ENCODE measurements at regions not wholly inside any gene's neighbourhood (a gene's known extent, or its start where the extent isn't known, plus 50 kb on each side); places are given as distances from the start of the nearest gene placed in this dataset.
A peak's percentile ranks its signal among the peaks of the same experiment; 100 is the strongest.

DNA sequence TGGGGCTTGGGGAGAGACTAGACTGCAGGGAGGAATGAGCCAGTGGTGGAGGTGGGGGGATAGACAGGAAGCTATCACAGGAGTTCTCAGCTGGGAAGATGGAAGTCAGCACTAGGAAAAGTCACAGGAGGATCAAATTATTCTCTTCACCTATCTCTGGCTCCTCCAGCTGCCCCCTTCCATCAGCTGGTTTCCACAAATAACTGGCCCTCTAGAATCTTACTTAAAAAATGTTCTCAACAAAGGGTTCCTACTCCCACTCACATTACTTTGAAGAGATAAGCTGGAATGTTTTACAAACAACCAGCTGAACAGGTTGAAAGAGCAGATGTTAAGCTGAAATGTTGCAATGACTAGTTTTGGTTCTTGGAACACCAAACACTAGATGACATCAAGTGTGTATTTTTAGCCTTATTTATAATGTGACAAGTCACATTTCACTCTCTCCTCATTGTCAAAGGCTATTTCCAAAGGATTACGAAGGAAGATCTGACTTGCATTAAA lies 102.7 kb upstream of the AADACL2 start:
- CTCF ChIA-PET (ENCODE audit: low intra/inter-chr PET ratio, low total read pairs), result no interaction called here
- Histone ChIP-seq H3K4me2 (ENCODE audit: low read depth, low read length) (no peak overlapping the region), H3K4me3 (replicated peaks in 1 of 3; ENCODE audit: insufficient read depth in 1 of 3, low read depth in 2 of 3, low read length in 3 of 3) (no peak overlapping the region), H3K9me3 (ENCODE audit: low read length) (no peaks in the 10 kb centered on the region), H2AFZ (ENCODE audit: low read length) (no peak overlapping the region), H3K9ac (ENCODE audit: insufficient read depth, low read depth, low read length) (no peak overlapping the region), H3K4me1 (ENCODE audit: insufficient read depth, low read length) (peaks cover 27% of the 10 kb centered on the region), H3K79me2 (ENCODE audit: insufficient read depth, low read length) (no peaks in the 10 kb centered on the region), H3K27ac (ENCODE audit: extremely low read length, insufficient read depth, low read length) (no peak overlapping the region), H3K36me3 (replicated peaks in 1 of 2; ENCODE audit: control insufficient read depth in 1 of 2, insufficient read depth in 2 of 2, low read length in 2 of 2) (no peaks in the 10 kb centered on the region), H3K27me3 (ENCODE audit: control insufficient read depth in 1 of 2, insufficient read depth in 2 of 2, low read length in 2 of 2) (no peaks in the 10 kb centered on the region), H4K20me1 (ENCODE audit: insufficient read depth, low read length) (no peaks in the 10 kb centered on the region)
- intact Hi-C loops (cut with micrococcal nuclease; ENCODE audit: unreplicated experiment) (no loop called here), in situ Hi-C loops (cut with HindIII; ENCODE audit: extremely low pct_ligation_motif_present, low pct_unique_long_range_greater_than_20kb) (no loop called here)
- BruUV-seq (replicated peaks), result no TSS peak
- peak; percentile 62 for DNase-seq (ENCODE audit: low spot score)
- FAIRE-seq, result peak; percentile 8
- 4% methylated on average over 1 of the region's 1 CpG for WGBS (ENCODE audit: low lambda C conversion rate)
- POLR2A ChIA-PET, result interaction anchor here (1.4 kb wide), 1 partner anchor 185 kb away, joined by 3 read pairs; no protein-coding TSS in a partner anchor
- ATAC-seq, result peak; percentile 71; the same call in 2 of the 3 replicates
- TF ChIP-seq KDM1A (CRISPR knock-in tag; IDR thresholded peaks at IDR 0.05), result no peak
- TF ChIP-seq SOX5 (CRISPR knock-in tag; IDR thresholded peaks at IDR 0.05; ENCODE audit: borderline replicate concordance), result peak; percentile 64; the same call in 1 of the 2 replicates
- peak; percentile 30; the same call in 1 of the 2 replicates for TF ChIP-seq THAP11 (CRISPR knock-in tag; IDR thresholded peaks at IDR 0.05)
- no peak for TF ChIP-seq SMARCC2 (IDR thresholded peaks at IDR 0.05)
- TF ChIP-seq KLF16 (CRISPR knock-in tag; IDR thresholded peaks at IDR 0.05), result 0 out of 4 replicates have a peak, but pooled peaks of 1 of the 2 experiments have one; percentile 27
- TF ChIP-seq SOX13 (IDR thresholded peaks at IDR 0.05), result no peak
- TF ChIP-seq SOX13 (CRISPR knock-in tag; conservative IDR thresholded peaks at IDR 0.05 in 1 of 2, IDR thresholded peaks at IDR 0.05 in 1 of 2), result peak in 1 of 2 experiments; percentile 83; a peak in 2 of 4 replicates
- TF ChIP-seq, protein P1, sequence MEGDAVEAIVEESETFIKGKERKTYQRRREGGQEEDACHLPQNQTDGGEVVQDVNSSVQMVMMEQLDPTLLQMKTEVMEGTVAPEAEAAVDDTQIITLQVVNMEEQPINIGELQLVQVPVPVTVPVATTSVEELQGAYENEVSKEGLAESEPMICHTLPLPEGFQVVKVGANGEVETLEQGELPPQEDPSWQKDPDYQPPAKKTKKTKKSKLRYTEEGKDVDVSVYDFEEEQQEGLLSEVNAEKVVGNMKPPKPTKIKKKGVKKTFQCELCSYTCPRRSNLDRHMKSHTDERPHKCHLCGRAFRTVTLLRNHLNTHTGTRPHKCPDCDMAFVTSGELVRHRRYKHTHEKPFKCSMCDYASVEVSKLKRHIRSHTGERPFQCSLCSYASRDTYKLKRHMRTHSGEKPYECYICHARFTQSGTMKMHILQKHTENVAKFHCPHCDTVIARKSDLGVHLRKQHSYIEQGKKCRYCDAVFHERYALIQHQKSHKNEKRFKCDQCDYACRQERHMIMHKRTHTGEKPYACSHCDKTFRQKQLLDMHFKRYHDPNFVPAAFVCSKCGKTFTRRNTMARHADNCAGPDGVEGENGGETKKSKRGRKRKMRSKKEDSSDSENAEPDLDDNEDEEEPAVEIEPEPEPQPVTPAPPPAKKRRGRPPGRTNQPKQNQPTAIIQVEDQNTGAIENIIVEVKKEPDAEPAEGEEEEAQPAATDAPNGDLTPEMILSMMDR (CRISPR knock-in tag; IDR thresholded peaks at IDR 0.05), result no peak
- no peak for TF ChIP-seq KDM4B (CRISPR knock-in tag; IDR thresholded peaks at IDR 0.05)
- TF ChIP-seq BCL6 (CRISPR knock-in tag; IDR thresholded peaks at IDR 0.05), result peak; percentile 80
- TF ChIP-seq, protein P2, sequence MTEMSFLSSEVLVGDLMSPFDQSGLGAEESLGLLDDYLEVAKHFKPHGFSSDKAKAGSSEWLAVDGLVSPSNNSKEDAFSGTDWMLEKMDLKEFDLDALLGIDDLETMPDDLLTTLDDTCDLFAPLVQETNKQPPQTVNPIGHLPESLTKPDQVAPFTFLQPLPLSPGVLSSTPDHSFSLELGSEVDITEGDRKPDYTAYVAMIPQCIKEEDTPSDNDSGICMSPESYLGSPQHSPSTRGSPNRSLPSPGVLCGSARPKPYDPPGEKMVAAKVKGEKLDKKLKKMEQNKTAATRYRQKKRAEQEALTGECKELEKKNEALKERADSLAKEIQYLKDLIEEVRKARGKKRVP (CRISPR knock-in tag; IDR thresholded peaks at IDR 0.05), result peak in 1 of 2 experiments; percentile 68; a peak in 2 of 4 replicates
- 0 out of 2 replicates have a peak, but pooled peaks have one; percentile 14 for TF ChIP-seq FOXO1 (CRISPR knock-in tag; IDR thresholded peaks at IDR 0.05)
- peak; percentile 16 for TF ChIP-seq TEAD3 (CRISPR knock-in tag; optimal IDR thresholded peaks at IDR 0.05; ENCODE audit: borderline replicate concordance)
- TF ChIP-seq MED1 (CRISPR knock-in tag; IDR thresholded peaks at IDR 0.05), result 0 out of 2 replicates have a peak, but pooled peaks have one; percentile 25
- TF ChIP-seq ZMYM4 (CRISPR knock-in tag; IDR thresholded peaks at IDR 0.05), result 0 out of 2 replicates have a peak, but pooled peaks have one; percentile 23
- TF ChIP-seq ZNF343 (CRISPR knock-in tag; IDR thresholded peaks at IDR 0.05), result no peak
- TF ChIP-seq HDAC2 (CRISPR knock-in tag; IDR thresholded peaks at IDR 0.05), result 0 out of 2 replicates have a peak, but pooled peaks have one; percentile 24
- TF ChIP-seq ZNF382 (CRISPR knock-in tag; IDR thresholded peaks at IDR 0.05; ENCODE audit: borderline replicate concordance), result no peak
- TF ChIP-seq FOXA3 (CRISPR knock-in tag; IDR thresholded peaks at IDR 0.05), result peak; percentile 70; the same call in 1 of the 2 replicates
- TF ChIP-seq, protein P3, sequence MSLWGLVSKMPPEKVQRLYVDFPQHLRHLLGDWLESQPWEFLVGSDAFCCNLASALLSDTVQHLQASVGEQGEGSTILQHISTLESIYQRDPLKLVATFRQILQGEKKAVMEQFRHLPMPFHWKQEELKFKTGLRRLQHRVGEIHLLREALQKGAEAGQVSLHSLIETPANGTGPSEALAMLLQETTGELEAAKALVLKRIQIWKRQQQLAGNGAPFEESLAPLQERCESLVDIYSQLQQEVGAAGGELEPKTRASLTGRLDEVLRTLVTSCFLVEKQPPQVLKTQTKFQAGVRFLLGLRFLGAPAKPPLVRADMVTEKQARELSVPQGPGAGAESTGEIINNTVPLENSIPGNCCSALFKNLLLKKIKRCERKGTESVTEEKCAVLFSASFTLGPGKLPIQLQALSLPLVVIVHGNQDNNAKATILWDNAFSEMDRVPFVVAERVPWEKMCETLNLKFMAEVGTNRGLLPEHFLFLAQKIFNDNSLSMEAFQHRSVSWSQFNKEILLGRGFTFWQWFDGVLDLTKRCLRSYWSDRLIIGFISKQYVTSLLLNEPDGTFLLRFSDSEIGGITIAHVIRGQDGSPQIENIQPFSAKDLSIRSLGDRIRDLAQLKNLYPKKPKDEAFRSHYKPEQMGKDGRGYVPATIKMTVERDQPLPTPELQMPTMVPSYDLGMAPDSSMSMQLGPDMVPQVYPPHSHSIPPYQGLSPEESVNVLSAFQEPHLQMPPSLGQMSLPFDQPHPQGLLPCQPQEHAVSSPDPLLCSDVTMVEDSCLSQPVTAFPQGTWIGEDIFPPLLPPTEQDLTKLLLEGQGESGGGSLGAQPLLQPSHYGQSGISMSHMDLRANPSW (CRISPR knock-in tag; IDR thresholded peaks at IDR 0.05; ENCODE audit: borderline replicate concordance), result no peak

All from HepG2 (cell line).